Fibroblast of mammary gland (primary cell): ENCODE measurements at regions not wholly inside any gene's neighbourhood (a gene's known extent, or its start where the extent isn't known, plus 50 kb on each side); places are given as distances from the start of the nearest gene placed in this dataset.
A peak's percentile ranks its signal among the peaks of the same experiment; 100 is the strongest.
"Not testable (repeated sequence)": the region's sequence is repeated elsewhere in the genome, so short reads cannot be mapped to it uniquely, and the experiment has no call there.

Experiments
- DNase-seq: peaks from one replicate; pipeline ENCODE4 v3.0.0-alpha.2; 2010; ENCODE audit warnings: low read depth
- H3K4me3 ChIP-seq: 2 replicates; pipeline ENCODE4 v1.5.1; 2011; ENCODE audit warnings: low read depth, mild to moderate bottlenecking, low read length, moderate library complexity; ENCODE audit not compliant: control insufficient read depth

- H3K4me3 ChIP-seq, DNase-seq: not testable (repeated sequence)
Measured at GRCh38 chr7:45807832-45808231, 65.0 kb downstream of the CCDC201 start.

- not testable (repeated sequence) for H3K4me3 ChIP-seq, DNase-seq
Measured at GRCh38 chr7:45802214-45802613, 70.7 kb downstream of the CCDC201 start.

GRCh38 chr7:45797264-45797663, 75.6 kb downstream of the CCDC201 start:
- not testable (repeated sequence) for H3K4me3 ChIP-seq
- DNase-seq, result peak; percentile 93

GRCh38 chr7:45789641-45790040, 83.2 kb downstream of the CCDC201 start:
- peak; percentile 34 for DNase-seq
- not testable (repeated sequence) for H3K4me3 ChIP-seq

- not testable (repeated sequence) for DNase-seq, H3K4me3 ChIP-seq
Measured at GRCh38 chr7:45785724-45786123, 87.2 kb downstream of the CCDC201 start.

- DNase-seq, H3K4me3 ChIP-seq: not testable (repeated sequence)
Measured at GRCh38 chr7:45784775-45785174, 88.1 kb downstream of the CCDC201 start.
